IMR-90 (cell line): ENCODE measurements at regions not wholly inside any gene's neighbourhood (a gene's known extent, or its start where the extent isn't known, plus 50 kb on each side); places are given as distances from the start of the nearest gene placed in this dataset.

Experiments
- BHLHE40 ChIP-seq: fragments of 150-350 bp; IDR thresholded peaks from 2 replicates; pipeline ENCODE4 v1.6.1; 2016; ENCODE audit warnings: mild to moderate bottlenecking, low read depth, low read length
- CEBPB ChIP-seq: IDR thresholded peaks from 2 replicates; pipeline ENCODE4 v1.6.1; 2012; ENCODE audit warnings: low read depth, low read length, improper control_type of control experiment
- CHD1 ChIP-seq: IDR thresholded peaks from 2 replicates; pipeline ENCODE4 v1.6.1; 2012; ENCODE audit warnings: low read depth, low read length, improper control_type of control experiment
- CTCF ChIP-seq: conservative IDR thresholded peaks from 2 replicates; pipeline ENCODE4 v1.5.1; 2012; ENCODE audit warnings: mild to moderate bottlenecking, low read depth, low read length, improper control_type of control experiment
- MAZ ChIP-seq: IDR thresholded peaks from 2 replicates; pipeline ENCODE4 v1.6.1; 2012; ENCODE audit warnings: low read depth, mild to moderate bottlenecking, low read length, improper control_type of control experiment, moderate library complexity, borderline replicate concordance
- MXI1 ChIP-seq: IDR thresholded peaks from 2 replicates; pipeline ENCODE4 v1.6.1; 2012; ENCODE audit warnings: low read depth, mild to moderate bottlenecking, low read length, moderate library complexity, borderline replicate concordance
- NFE2L2 ChIP-seq: fragments of 150-350 bp; IDR thresholded peaks from 2 replicates; pipeline ENCODE4 v1.6.1; 2016; ENCODE audit warnings: low read depth, mild to moderate bottlenecking, low read length
- POLR2A ChIP-seq: IDR thresholded peaks from 2 replicates; pipeline ENCODE4 v1.6.1; 2012; ENCODE audit warnings: mild to moderate bottlenecking, low read depth, low read length
- RAD21 ChIP-seq: IDR thresholded peaks from 2 replicates; pipeline ENCODE4 v1.6.1; 2012; ENCODE audit warnings: low read length, improper control_type of control experiment
- RCOR1 ChIP-seq: IDR thresholded peaks from 2 replicates; pipeline ENCODE4 v1.6.1; 2012; ENCODE audit warnings: mild to moderate bottlenecking, low read length, improper control_type of control experiment; ENCODE audit not compliant: insufficient replicate concordance
- RFX5 ChIP-seq: IDR thresholded peaks from 2 replicates; pipeline ENCODE4 v1.8.0; 2012; ENCODE audit warnings: low read depth, mild to moderate bottlenecking, low read length, moderate library complexity
- SMC3 ChIP-seq: fragments of 150-350 bp; IDR thresholded peaks from 2 replicates; pipeline ENCODE4 v1.6.1; 2016; ENCODE audit warnings: low read depth, mild to moderate bottlenecking, antibody characterized with exemption, low read length, moderate library complexity
- TF ChIP-seq, protein P1 (sequence below): fragments of 150-350 bp; IDR thresholded peaks from 2 replicates; pipeline ENCODE4 v1.6.1; 2017; ENCODE audit warnings: mild to moderate bottlenecking, antibody characterized with exemption, low read length, low read depth

DNA sequence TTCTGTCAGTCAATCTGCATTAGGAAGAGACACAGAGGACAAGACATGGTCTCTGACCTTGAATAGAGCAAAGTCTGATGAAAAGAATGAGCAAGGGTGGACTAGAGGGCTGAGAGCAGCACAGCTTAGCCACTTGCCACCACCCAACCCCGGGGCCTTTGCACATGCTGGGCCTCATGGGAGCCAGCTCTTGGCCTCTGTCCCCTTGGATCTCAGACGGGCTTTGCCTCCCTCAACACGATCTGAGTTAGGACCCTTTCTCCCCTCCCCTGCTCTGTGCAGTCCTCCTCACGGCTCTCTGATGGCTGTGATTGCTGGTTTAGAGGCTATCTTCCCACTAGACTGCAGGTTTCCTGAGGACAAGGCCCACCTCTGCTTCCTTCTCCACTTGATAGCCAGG lies 131.6 kb upstream of the B3GAT1 start:
- TF ChIP-seq NFE2L2 (no peak), CTCF (no peak), POLR2A (no peak), RCOR1 (no peak), CHD1 (no peak), CEBPB (no peak), MXI1 (no peak), BHLHE40 (no peak), MAZ (no peak), RAD21 (no peak), SMC3 (no peak), RFX5 (no peak)
- TF ChIP-seq, protein P1, sequence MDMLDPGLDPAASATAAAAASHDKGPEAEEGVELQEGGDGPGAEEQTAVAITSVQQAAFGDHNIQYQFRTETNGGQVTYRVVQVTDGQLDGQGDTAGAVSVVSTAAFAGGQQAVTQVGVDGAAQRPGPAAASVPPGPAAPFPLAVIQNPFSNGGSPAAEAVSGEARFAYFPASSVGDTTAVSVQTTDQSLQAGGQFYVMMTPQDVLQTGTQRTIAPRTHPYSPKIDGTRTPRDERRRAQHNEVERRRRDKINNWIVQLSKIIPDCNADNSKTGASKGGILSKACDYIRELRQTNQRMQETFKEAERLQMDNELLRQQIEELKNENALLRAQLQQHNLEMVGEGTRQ = no peak
